ENCODE measurements at regions not wholly inside any gene's neighbourhood (a gene's known extent, or its start where the extent isn't known, plus 50 kb on each side); places are given as distances from the start of the nearest gene placed in this dataset.
"Not testable (repeated sequence)": the region's sequence is repeated elsewhere in the genome, so short reads cannot be mapped to it uniquely, and the experiment has no call there.

GRCh38 chr5:106633825-106634224, 1036.9 kb downstream of the EFNA5 start:
- DNase-seq (ENCODE audit: low read depth), result no peak
- no peak for TF ChIP-seq CTCF (IDR thresholded peaks at IDR 0.05; ENCODE audit: low read depth, low read length, missing control alignments)
- H3K4me3 ChIP-seq (ENCODE audit: low read depth, low read length), result no peak overlapping the region

GRCh38 chr5:106628456-106628855, 1042.3 kb downstream of the EFNA5 start:
- not testable (repeated sequence) for H3K4me3 ChIP-seq (ENCODE audit: low read depth, low read length); DNase-seq (ENCODE audit: low read depth)

GRCh38 chr5:106610041-106610440, 1060.7 kb downstream of the EFNA5 start:
- H3K4me3 ChIP-seq (ENCODE audit: low read depth, low read length), result no peak overlapping the region
- no peak for DNase-seq (ENCODE audit: low read depth)
- TF ChIP-seq CTCF (IDR thresholded peaks at IDR 0.05; ENCODE audit: low read depth, low read length, missing control alignments), result no peak

- DNase-seq (ENCODE audit: low read depth), result peak; percentile 5
- H3K4me3 ChIP-seq (ENCODE audit: low read depth, low read length), result no peak overlapping the region
- no peak for TF ChIP-seq CTCF (IDR thresholded peaks at IDR 0.05; ENCODE audit: low read depth, low read length, missing control alignments)
These were observed 1069.1 kb downstream of the EFNA5 start for GRCh38 chr5:106601620-106602019.

- no peak for DNase-seq (ENCODE audit: low read depth)
- H3K4me3 ChIP-seq (ENCODE audit: low read depth, low read length), result no peak overlapping the region
- TF ChIP-seq CTCF (IDR thresholded peaks at IDR 0.05; ENCODE audit: low read depth, low read length, missing control alignments), result no peak
These were observed 1069.9 kb downstream of the EFNA5 start for GRCh38 chr5:106600803-106601202.

- TF ChIP-seq CTCF (IDR thresholded peaks at IDR 0.05; ENCODE audit: low read depth, low read length, missing control alignments), result no peak
- DNase-seq (ENCODE audit: low read depth), result no peak
- H3K4me3 ChIP-seq (ENCODE audit: low read depth, low read length), result no peak overlapping the region
These were observed 1074.9 kb downstream of the EFNA5 start for GRCh38 chr5:106595864-106596263.

GRCh38 chr5:106584268-106584667, 1086.5 kb downstream of the EFNA5 start:
- DNase-seq (ENCODE audit: low read depth), result no peak
- H3K4me3 ChIP-seq (ENCODE audit: low read depth, low read length), result no peak overlapping the region
- TF ChIP-seq CTCF (IDR thresholded peaks at IDR 0.05; ENCODE audit: low read depth, low read length, missing control alignments), result no peak

GRCh38 chr5:106578736-106579135, 1092.0 kb downstream of the EFNA5 start:
- H3K4me3 ChIP-seq (ENCODE audit: low read depth, low read length), result no peak overlapping the region
- no peak for TF ChIP-seq CTCF (IDR thresholded peaks at IDR 0.05; ENCODE audit: low read depth, low read length, missing control alignments)
- DNase-seq (ENCODE audit: low read depth), result no peak

Measured in GM12864 (cell line).